HG02571 (cell line): ENCODE measurements at regions not wholly inside any gene's neighbourhood (a gene's known extent, or its start where the extent isn't known, plus 50 kb on each side); places are given as distances from the start of the nearest gene placed in this dataset.

ENCODE experiments used
- ATAC-seq: cut with Tn5 transposase; IDR thresholded peaks from one replicate; pipeline ENCODE4 v1.9.1; 2021; ENCODE audit warnings: mild to moderate bottlenecking, moderate library complexity; ENCODE audit not compliant: unreplicated experiment

DNA sequence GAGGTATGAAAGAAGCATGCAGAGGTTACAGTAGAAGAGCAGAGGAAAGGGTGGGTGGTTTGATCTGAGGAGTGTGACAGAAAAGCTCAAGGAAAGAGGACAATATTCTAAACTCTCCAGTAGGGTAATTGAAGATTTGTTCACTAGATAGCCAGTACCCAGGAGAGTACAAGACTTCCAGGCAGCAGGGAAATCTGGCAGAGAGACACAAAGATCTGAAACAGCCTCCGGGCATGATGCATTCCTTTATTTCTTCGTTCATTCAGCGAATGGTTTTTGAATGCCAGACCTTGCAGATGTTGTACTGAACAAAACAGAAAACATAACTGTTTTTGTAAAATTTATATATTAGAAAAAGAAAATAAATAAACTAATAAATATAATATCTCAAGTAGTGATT is 766.6 kb downstream of the FAT4 start:
- no peak for ATAC-seq

DNA sequence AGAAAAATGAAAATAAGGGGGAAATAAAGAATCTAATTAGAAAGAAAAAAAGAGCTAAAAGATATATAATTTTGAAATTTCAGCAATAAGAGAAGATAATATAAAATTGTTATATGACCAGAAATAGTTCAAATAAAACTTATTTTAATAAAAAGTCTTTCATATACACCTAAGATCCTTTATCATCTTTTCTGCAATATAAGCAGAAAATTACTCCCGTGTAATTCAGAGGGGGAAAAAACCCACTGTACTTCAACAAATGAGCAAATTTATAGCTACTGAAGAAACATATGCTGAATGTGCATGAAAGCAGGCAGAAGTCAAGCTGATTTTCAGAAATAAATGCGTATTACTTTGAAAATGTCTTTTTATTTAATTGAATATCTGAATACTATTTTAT is 771.3 kb downstream of the FAT4 start:
- no peak for ATAC-seq

DNA sequence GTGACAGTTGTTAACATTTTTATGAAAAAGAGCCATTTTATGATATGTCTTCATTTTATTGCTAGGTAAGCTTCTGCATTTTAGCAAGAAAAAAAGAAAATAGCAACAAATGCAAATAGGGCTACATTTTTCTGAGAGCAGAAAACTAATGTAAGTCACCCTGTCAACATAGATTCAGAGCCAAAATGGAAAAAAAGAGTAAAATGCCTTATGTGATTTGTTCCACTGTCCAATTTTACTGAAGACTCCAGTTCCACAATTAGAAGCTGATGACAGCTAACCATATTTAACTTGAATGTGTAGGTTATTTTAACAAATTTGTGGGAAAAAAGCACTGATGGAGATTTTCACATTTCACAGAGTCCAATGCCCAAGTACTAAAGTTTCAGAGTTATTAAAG is 772.3 kb downstream of the FAT4 start:
- ATAC-seq: no peak

DNA sequence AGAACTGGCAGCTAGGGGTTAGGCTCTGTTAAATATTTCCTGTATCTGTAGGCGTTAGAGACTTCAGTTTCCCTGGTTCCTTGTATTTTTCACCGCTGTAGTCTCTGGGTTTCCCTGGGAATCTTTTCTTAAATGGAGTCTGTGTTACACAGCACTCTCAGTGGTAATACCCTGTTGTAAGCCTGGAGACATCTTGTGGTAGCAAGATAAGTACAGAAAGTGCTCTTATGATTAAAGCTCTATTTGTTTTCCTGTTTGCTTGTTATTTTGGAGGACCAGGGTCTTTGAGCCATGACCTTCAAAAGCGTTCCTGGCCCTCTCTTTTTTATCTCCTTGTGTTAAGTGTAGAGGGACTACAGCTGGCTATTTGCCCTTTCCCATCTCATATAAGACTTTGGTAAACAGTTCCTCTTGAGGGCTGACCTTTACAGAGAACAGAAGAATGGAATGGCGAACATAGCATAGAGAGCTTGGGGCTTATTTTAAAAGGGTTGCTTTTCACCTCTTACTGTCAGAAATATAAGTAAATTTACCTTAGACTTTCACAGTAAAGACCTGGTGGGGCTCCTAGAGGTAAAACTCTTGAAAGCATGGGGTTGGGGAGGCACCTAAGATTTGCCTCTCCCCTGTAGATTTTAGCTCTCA is 782.5 kb downstream of the FAT4 start:
- no peak for ATAC-seq

DNA sequence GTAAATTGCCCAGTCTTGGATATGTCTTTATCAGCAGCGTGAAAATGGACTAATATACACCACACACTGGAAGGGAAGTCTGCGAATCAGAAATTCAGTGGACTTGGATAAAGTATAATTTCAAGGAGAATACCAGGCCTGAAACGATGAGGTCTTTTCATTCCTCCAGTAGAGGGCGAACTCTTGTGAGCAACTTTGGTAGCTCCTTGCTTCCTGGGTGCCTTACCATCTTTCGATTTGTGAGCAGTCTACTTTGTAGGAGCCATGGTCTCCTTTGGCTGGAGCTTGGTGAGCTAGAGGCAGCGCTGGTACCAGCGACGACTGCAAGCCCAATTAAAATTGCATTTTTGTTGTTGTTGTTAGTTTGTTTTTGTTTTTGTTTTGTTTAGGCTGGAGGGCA is 791.9 kb downstream of the FAT4 start:
- no peak for ATAC-seq

DNA sequence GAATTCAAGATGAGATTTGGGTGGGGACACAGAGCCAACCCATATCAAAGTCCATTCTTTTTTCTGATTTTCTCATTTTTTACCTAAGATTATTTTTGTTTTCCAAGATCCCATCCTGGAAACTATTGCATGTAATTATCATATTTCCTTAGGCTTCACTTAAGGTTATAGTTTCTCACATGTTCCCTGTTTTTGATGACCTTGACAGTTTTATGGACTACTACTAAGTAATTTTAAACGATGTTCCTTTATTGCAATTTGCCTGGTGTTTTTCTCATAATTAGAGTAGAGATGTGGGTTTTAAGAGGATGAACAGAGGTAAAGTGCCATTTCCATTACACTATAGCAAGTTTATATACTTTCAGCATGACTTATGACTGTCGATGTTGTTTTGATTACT is 795.1 kb downstream of the FAT4 start:
- ATAC-seq: no peak

DNA sequence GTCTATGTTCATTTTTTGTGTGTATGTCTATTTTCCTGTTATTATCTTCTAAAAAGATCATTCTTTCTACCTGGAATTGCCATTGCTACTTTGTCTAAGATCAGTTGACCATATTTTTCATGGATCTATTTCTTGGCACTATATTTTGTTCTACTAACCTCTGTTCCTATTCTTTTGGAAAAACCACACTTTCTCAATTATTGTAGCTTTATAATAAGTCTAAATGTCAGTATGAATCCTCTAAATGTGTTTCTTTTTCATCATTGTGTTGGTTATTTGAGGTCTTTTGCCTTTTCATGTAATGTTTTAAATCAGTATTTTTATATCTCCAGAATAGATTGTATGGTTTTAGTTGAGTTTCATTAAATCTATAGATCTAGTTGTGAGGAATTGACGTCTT is 798.3 kb downstream of the FAT4 start:
- no peak for ATAC-seq

DNA sequence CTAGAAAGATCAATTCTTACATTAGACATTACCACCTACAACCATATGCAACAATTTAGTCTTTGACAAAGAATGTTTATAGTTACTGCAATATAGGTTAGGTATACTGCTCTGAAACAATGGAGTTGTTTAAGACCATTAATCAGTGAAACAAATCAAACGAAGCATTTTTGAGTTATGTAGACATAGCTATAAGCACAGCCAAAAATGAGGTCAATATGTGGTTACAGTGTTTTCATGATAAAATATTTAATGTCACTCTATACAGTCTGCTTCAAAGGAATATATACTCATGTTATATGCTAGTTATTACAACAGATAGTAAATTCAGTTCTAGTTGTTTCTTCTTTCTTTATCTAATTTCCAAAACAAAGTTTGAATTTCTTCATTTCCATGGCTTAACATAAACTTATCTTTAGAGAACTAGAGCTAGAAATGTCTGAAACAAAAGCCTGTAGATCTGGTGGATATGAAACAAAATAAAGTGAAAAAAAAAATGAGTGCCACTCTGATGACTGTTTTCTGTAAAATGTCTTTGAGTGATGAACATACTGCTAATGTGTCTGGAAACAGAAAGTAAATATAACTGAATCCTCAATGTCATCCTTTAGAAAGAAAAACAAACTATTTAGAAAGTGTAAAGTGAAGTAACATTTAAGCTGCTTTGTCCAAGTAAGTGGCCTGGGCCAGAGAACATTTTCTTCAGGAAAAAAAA is 809.0 kb downstream of the FAT4 start:
- no peak for ATAC-seq

DNA sequence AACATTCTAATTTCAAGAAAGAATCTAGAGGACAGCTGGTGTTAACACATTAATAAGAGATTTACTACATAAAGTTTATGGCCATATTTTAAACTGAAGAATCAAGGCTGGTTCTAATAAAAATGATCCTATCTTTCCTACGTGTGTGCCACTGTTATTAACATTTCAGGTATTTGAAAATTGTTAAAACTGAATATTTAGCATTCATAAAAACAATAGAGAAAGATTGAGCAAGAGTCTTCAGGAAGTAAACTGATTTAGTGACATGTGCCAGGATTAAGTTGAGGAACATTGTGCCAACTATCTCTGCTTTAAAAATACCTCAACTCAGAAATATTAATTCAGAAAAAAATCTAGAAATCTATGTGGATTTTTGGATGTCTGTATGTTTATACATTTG is 810.1 kb downstream of the FAT4 start:
- ATAC-seq: no peak

DNA sequence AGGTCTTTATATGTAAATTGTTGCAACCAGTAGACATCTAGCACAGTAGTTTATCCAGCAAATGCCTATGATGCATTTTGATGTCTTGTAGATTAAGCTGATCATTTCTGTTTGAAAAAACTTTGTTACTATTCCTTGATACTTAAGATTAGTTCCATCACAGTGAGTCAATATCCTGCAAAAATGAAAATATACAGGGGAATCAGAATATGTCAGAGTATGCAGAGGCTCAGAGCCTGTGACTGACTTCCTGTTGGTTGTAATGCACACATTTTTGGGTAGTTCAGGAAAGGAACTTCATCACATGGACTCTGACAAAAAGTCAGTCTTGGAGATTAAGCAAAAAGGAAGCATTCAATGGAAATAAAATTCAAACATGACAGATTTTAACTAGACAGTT is 815.5 kb downstream of the FAT4 start:
- ATAC-seq: no peak

DNA sequence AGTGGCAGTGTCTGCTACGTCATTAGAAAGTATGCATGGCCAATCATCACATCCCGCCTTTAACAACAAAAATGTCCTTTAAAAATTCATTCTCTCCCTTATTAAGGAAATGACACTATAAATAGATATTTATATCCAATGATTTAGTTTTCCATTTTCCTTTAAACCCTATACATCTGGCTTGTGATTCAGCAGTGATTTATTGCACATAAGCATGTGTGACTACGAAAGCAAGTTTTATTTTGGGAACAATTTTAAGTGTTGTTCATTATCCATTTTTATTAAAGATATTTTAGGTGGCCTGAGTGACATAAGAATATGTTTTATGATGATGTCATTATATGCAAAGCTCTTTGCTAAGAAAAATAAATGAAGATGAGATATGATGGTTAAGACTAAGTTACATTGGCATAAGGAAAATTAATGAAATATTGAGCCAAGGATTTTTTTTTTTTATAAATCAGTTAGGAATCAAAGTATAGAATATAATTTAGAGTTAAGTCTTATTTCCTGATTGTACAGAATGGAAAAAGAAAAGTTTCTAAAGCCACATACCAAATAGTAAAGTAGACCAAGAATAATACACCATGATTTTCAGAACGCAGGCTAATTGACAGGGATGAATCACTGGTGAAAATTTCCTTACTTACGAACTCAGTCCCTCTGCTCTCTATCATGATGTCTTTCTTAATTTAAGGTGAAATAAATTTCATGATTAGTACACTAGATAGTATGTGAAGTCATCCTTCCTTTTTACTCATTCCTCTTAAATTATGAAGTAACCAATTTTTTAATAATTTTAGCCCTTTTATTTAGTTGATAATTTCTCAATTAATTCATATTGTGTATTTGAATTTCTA is 822.4 kb downstream of the FAT4 start:
- ATAC-seq: no peak

DNA sequence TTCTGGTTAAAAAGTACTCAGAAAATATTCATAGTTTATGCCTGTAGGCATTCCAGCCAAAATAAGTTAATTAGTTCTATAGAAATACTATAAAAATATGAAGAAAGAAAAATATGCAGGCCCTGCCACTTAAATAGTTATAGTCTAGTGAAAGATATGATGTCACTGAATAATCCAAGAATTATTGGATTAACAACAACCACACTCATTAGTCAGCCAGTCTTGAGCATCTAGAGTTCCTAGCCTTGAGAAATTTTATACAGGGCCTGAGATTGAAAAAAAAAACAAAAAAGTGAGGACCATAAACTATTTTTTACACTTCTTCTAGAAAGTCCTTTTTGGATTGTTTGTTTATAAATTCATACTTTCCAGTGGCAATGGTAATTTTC is 823.0 kb downstream of the FAT4 start:
- no peak for ATAC-seq

DNA sequence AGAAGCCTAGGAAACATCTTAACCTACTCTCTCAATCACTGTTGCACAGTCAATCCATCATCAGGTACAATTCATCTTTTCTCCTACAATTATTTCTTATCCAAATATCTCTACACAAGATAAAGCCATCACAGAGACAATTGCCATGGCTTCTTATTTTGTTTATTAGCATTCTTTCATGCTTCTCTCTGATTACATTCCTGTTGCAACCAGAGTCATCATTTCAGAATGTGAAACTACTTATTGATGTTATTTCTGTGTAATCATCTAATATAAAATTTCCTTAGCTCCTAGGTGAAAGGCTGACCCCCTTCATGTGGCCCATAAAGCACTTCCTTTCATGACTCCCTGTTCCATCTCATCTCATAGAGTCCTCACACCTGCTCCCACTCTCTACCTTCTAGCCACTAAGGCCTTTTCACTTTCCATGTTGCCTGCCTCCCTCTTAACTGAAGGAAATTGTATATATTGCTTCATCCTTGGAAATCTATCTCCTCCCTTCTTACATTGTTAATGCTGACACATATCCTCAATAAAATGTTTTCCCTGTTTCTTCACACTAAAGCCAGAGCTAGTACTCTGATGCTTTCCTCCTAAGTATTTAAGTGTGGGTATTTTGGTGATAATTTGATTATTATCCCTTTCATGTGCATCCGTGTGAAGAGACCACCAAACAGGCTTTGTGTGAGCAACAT is 829.9 kb downstream of the FAT4 start:
- no peak for ATAC-seq

DNA sequence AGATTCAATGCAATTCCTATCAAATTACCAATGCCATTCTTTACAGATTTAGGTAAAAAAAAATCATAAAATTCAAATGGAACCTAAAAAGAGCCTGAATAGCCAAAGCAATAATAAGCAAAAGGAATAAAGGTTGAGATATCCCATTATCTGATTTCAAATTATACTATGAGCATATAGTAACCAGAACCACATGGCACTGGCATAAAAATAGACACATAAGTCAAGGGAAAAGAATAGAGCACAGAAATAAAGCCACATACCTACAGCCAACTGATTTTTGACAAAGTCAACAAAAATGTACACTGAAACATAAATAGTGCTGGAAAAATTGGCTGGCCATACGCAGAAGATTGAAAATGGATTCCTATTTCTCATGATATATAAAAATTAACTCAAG is 853.7 kb downstream of the FAT4 start:
- ATAC-seq: no peak

DNA sequence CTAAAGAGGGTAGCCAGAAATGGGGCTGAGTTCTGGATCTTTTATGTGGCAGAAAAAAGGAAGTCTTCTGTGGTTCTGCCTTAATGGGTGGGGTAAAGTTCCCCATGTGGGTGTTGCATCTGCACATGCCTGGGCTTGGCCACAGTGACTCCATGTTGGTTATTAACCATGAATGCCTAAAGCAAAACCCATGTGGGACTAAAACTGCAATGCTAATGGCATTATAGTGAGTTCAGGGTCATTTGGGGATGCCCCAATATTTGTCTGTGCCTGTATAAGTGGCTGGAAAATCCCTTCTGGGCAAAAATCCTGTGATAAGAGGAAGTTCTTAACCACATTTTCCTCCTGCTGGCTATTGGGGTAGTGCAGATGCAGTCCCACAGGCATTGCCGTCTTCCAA is 857.4 kb downstream of the FAT4 start:
- no peak for ATAC-seq

DNA sequence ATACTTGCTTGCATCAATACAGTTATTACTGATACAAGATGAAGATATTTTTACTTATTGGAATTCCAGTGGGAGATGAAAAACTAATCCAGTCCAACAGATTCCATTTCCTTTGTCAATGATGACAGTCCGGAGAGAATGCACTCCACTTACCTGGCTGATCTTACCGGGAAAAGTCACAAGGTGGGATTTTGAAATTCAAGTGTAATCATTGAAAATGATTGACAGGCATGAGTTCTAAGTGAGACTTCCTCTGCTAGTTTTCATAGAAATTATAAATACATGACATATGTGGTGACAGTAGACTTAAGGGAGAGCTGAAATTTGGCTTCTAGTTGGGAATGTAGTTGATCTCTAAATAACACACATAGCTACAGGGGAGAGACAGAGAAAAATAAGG is 859.9 kb downstream of the FAT4 start:
- ATAC-seq: no peak

DNA sequence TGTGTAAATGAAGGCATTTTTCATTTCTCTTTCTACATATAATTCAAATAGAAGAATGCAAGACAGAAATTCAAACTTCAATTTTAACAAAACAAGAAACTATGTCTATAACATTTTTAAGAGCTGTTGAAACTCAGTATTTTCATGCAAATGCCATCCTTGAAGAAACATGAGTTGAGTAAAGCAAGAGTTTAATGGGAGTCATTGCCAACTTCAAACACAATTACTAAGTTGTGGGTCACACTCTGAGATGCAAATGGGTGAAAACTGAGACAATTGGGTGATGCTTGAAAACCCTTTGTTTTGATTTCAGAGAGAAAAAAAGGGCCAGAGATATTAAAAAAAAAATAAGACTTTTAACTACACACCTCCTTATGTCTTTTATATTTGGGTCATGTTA is 865.9 kb downstream of the FAT4 start:
- ATAC-seq: no peak

DNA sequence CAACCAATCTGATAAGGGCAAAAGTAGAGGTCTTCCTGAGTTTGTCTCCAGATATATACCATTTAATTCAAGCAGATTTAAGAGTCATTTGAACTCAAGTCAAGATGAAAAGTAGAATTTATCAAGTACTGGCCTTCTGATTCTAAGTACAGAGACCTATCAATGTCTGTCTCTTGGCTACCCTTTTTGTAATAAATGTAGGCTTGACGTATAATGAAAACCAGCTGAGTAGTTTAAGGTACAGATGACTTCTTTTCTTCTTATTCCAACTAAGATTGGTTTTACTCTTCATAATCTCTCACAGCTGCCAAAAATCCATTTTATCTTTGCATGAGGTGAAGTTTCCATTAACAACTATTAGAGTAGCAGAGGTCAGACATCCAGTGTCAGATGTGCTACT is 867.6 kb downstream of the FAT4 start:
- no peak for ATAC-seq

DNA sequence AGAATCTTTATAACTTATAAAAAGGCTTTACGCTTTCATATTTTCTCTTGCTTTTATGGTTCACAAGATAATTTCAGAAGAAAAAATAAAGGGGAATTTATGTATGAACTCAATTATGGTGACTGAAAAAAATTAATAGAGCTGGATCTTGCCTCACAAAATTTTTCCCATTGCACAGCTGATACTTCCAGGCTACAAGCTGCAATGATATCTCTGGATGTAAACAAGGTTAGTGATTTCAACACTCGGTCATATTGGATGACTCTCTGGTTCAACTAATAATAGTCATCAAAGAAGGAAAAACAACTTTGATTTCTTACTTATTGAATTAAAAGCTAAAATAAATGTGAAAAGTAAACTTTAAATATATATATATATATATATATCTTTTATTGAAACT is 868.0 kb downstream of the FAT4 start:
- no peak for ATAC-seq

DNA sequence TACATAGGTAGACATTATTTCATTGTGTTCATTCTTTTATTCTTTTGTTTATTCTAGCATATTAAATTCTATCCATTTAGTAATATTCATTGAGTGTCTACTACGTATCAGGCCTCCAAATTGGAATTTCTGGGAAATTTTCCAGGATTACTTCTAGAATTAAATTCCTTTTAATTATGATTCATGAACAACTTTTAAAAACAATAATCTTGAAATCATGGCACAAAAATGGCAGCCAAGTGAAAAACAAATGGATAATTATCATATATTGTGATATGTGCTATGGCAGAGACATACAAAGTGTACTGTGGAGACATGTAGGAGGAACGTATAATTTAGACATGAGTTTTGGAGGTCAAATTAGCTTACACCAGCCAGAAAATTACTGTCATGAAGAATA is 868.5 kb downstream of the FAT4 start:
- no peak for ATAC-seq

DNA sequence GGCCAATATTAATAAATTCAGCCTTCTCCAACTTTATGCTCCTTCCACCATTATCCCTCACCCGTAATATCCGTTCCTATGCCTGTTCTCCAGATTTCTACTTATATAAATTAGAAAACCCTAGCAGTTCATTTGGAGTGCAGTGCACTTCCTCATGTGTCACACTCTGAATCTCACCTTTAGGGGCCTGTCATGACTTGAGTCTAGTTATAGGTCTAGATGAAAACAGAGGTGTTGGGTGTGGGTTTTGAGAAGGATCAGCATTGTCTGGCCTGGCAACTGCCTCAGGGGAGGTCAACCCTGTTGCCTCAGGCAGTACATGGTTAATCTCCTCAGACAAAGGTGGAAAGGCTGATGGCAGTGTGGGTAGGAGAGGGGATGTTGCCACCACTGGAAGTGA is 876.8 kb downstream of the FAT4 start:
- no peak for ATAC-seq

DNA sequence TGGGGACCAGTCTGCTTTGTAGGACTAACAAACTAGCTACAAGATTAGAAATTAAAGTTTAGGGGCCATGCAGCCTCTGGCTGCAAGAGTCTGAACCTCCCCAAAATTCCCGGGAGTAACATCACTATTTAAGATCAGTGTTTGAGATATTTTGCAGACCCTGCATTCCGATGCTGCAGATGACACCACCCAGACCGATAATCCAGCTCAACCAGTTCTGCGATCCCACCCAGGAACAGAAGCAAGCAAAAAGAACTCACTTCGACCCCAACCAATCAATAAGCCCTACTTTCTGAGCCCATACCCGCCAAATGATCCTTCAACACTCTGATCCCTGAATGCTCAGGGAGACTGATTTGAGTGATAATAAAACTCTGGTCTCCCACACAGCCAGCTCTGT is 877.8 kb downstream of the FAT4 start:
- no peak for ATAC-seq
